Hepatocyte (in vitro differentiated cells): ENCODE measurements at regions not wholly inside any gene's neighbourhood (a gene's known extent, or its start where the extent isn't known, plus 50 kb on each side); places are given as distances from the start of the nearest gene placed in this dataset.

ENCODE experiments used
- DNase-seq: peaks from one replicate; pipeline ENCODE4 v3.0.0-alpha.2; 2016; ENCODE audit warnings: low spot score
- H2AFZ ChIP-seq: fragments of 200-600 bp; sonication (generic); 2 replicates; pipeline ENCODE4 v1.6.0; 2016; ENCODE audit warnings: antibody characterized with exemption, mild to moderate bottlenecking
- H3K27ac ChIP-seq: fragments of 200-600 bp; sonication (generic); 2 replicates; pipeline ENCODE4 v1.5.1; 2016; ENCODE audit warnings: mild to moderate bottlenecking
- H3K27me3 ChIP-seq: fragments of 200-600 bp; sonication (generic); 2 replicates; pipeline ENCODE4 v1.6.1; 2016
- H3K36me3 ChIP-seq: fragments of 200-600 bp; sonication (generic); replicated peaks from 2 replicates; pipeline ENCODE4 v1.5.1; 2016; ENCODE audit warnings: low read depth; ENCODE audit not compliant: insufficient read depth
- H3K4me1 ChIP-seq: fragments of 200-600 bp; sonication (generic); 2 replicates; pipeline ENCODE4 v1.5.1; 2016; ENCODE audit warnings: mild to moderate bottlenecking, moderate library complexity; ENCODE audit not compliant: insufficient read depth
- H3K4me2 ChIP-seq: fragments of 200-600 bp; sonication (generic); 2 replicates; pipeline ENCODE4 v1.6.0; 2016
- H3K4me3 ChIP-seq: fragments of 200-600 bp; sonication (generic); 2 replicates; pipeline ENCODE4 v1.5.1; 2016; ENCODE audit warnings: mild to moderate bottlenecking
- H3K79me2 ChIP-seq: fragments of 200-600 bp; sonication (generic); 2 replicates; pipeline ENCODE4 v1.6.0; 2017; ENCODE audit warnings: mild to moderate bottlenecking
- H3K9me2 ChIP-seq: fragments of 200-600 bp; sonication (generic); replicated peaks from 2 replicates; pipeline ENCODE4 v1.6.0; 2017; ENCODE audit warnings: mild to moderate bottlenecking; ENCODE audit not compliant: insufficient read depth
- H3K9me3 ChIP-seq: fragments of 200-600 bp; sonication (generic); 2 replicates; pipeline ENCODE4 v1.5.1; 2016; ENCODE audit warnings: low read depth, mild to moderate bottlenecking
- H4K20me1 ChIP-seq: fragments of 200-600 bp; sonication (generic); 2 replicates; pipeline ENCODE4 v1.6.0; 2016; ENCODE audit warnings: mild to moderate bottlenecking; ENCODE audit not compliant: insufficient read depth, poor library complexity, severe bottlenecking
- EZH2 ChIP-seq: fragments of 200-600 bp; sonication (generic); IDR thresholded peaks from 2 replicates; pipeline ENCODE4 v1.6.1; 2016; ENCODE audit warnings: antibody characterized with exemption, mild to moderate bottlenecking, borderline replicate concordance
- EZH2phosphoT487 ChIP-seq: fragments of 200-600 bp; sonication (generic); IDR thresholded peaks from one replicate; pipeline ENCODE4 v1.6.1; 2018; ENCODE audit warnings: antibody characterized with exemption, mild to moderate bottlenecking, low read depth, moderate library complexity; ENCODE audit not compliant: unreplicated experiment, severe bottlenecking
- WGBS: methylation state at CpG from one replicate; pipeline ENCODE4 v1.1.6; 2016; ENCODE audit warnings: low lambda C conversion rate; ENCODE audit errors: missing lambda C conversion rate; 5-methylcytosine and 5-hydroxymethylcytosine counted together
- TF ChIP-seq, protein P1 (sequence below): fragments of 200-600 bp; sonication (generic); IDR thresholded peaks from 2 replicates; pipeline ENCODE4 v1.5.1; 2016; ENCODE audit warnings: antibody characterized with exemption, mild to moderate bottlenecking; ENCODE audit not compliant: poor library complexity

DNA sequence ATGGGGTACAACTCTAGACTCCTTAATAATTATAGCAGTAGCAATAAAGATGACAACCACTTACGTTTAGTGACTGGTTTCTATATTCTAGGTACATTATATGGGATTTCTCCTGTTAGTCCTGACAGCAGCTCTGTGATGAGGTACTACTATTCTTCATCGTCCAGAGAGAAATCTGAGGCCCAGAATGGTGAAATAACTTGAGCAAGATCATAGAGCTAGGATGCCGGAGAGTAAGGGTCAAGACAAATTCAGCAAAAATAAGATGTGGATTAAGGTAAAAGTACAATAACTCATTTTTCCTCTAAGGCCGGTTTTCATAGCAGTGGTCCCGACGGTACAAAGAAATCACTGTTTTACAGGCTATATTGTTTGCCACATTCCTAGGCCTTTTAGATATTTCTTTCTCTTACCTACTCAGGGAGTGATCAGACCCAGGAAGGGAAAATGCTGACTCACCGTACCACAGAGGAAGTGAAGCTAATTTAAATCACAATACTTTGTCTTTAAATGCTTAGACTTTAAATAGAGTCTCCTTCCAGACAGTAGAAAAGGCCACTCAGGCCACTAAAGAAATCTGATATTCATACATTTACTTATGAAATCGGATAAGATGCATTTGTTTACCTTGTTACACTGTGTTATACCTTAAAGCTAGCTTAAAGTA is 2023.0 kb upstream of the AGA start:
- Histone ChIP-seq H2AFZ (no peak overlapping the region), H3K36me3 (no peaks in the 10 kb centered on the region), H3K79me2 (no peaks in the 10 kb centered on the region), H4K20me1 (no peaks in the 10 kb centered on the region), H3K27me3 (no peaks in the 10 kb centered on the region), H3K4me1 (no peaks in the 10 kb centered on the region), H3K4me3 (no peak overlapping the region), H3K4me2 (no peak overlapping the region), H3K27ac (no peak overlapping the region), H3K9me3 (no peaks in the 10 kb centered on the region), H3K9me2 (no peaks in the 10 kb centered on the region)
- DNase-seq = no peak
- TF ChIP-seq EZH2phosphoT487 (no peak), EZH2 (no peak)
- TF ChIP-seq, protein P1, sequence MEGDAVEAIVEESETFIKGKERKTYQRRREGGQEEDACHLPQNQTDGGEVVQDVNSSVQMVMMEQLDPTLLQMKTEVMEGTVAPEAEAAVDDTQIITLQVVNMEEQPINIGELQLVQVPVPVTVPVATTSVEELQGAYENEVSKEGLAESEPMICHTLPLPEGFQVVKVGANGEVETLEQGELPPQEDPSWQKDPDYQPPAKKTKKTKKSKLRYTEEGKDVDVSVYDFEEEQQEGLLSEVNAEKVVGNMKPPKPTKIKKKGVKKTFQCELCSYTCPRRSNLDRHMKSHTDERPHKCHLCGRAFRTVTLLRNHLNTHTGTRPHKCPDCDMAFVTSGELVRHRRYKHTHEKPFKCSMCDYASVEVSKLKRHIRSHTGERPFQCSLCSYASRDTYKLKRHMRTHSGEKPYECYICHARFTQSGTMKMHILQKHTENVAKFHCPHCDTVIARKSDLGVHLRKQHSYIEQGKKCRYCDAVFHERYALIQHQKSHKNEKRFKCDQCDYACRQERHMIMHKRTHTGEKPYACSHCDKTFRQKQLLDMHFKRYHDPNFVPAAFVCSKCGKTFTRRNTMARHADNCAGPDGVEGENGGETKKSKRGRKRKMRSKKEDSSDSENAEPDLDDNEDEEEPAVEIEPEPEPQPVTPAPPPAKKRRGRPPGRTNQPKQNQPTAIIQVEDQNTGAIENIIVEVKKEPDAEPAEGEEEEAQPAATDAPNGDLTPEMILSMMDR = no peak
- 84% methylated on average over 8 of the region's 8 CpGs for WGBS

DNA sequence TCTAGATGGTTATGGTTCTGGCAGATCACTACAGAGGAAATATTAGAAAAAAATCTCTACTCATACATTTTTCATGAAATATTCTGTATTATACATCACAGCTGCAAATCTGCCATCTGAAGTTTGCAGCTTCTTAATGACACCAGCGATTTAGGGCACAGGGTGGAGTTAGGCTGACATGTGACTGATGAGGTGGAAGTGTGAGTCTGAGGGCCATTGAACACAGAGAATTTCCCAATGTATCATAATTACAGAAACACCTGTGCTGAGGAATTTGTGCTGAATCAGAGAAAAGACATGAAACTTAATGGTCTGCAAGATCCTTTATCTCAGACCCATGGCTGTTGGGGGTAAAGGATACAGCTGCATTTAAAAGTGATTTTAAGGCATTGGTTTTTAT is 2025.6 kb upstream of the AGA start:
- H3K27ac ChIP-seq = no peak overlapping the region
- H3K4me2 ChIP-seq = no peak overlapping the region
- DNase-seq = no peak
- no peaks in the 10 kb centered on the region for H3K9me3 ChIP-seq
- WGBS = 74% methylated on average over 1 of the region's 1 CpG
- H3K4me3 ChIP-seq = no peak overlapping the region
- H4K20me1 ChIP-seq = no peaks in the 10 kb centered on the region
- no peaks in the 10 kb centered on the region for H3K79me2 ChIP-seq
- no peaks in the 10 kb centered on the region for H3K4me1 ChIP-seq
- no peaks in the 10 kb centered on the region for H3K27me3 ChIP-seq
- no peaks in the 10 kb centered on the region for H3K9me2 ChIP-seq
- H2AFZ ChIP-seq = no peak overlapping the region
- TF ChIP-seq EZH2 (no peak), EZH2phosphoT487 (no peak)
- TF ChIP-seq, protein P1 = no peak
- H3K36me3 ChIP-seq = no peaks in the 10 kb centered on the region

- no peak for DNase-seq
- TF ChIP-seq EZH2 = no peak
These were observed 2029.9 kb upstream of the AGA start for GRCh38 chr4:179472164-179472563.

GRCh38 chr4:179478608-179479007 is 2036.4 kb upstream of the AGA start:
- TF ChIP-seq, protein P1 = no peak
- TF ChIP-seq EZH2 (no peak), EZH2phosphoT487 (no peak)
- H3K4me2 ChIP-seq = no peak overlapping the region
- H3K27me3 ChIP-seq = no peaks in the 10 kb centered on the region
- H3K4me3 ChIP-seq = no peak overlapping the region
- no peaks in the 10 kb centered on the region for H3K79me2 ChIP-seq
- H3K27ac ChIP-seq = no peak overlapping the region
- H2AFZ ChIP-seq = no peak overlapping the region
- H3K9me2 ChIP-seq = no peaks in the 10 kb centered on the region
- no peaks in the 10 kb centered on the region for H4K20me1 ChIP-seq
- no peaks in the 10 kb centered on the region for H3K9me3 ChIP-seq
- no peaks in the 10 kb centered on the region for H3K4me1 ChIP-seq
- DNase-seq = no peak
- H3K36me3 ChIP-seq = no peaks in the 10 kb centered on the region

More at GRCh38 chr4:179472164-179472563, 2029.9 kb upstream of the AGA start:
- no peaks in the 10 kb centered on the region for H3K79me2 ChIP-seq
- no peak overlapping the region for H3K4me3 ChIP-seq
- H3K4me1 ChIP-seq = no peaks in the 10 kb centered on the region
- no peaks in the 10 kb centered on the region for H3K9me2 ChIP-seq
- H3K36me3 ChIP-seq = no peaks in the 10 kb centered on the region
- H2AFZ ChIP-seq = no peak overlapping the region
- no peaks in the 10 kb centered on the region for H3K9me3 ChIP-seq
- no peaks in the 10 kb centered on the region for H4K20me1 ChIP-seq
- H3K4me2 ChIP-seq = no peak overlapping the region
- no peak overlapping the region for H3K27ac ChIP-seq
- no peaks in the 10 kb centered on the region for H3K27me3 ChIP-seq
